GM21576 (cell line): ENCODE measurements at regions not wholly inside any gene's neighbourhood (a gene's known extent, or its start where the extent isn't known, plus 50 kb on each side); places are given as distances from the start of the nearest gene placed in this dataset.

Experiments used
- ATAC-seq: cut with Tn5 transposase; IDR thresholded peaks from one replicate; pipeline ENCODE4 v1.9.1; 2021; ENCODE audit warnings: mild to moderate bottlenecking, moderate library complexity; ENCODE audit not compliant: unreplicated experiment

GRCh38 chr1:201681375-201681774 is 142.4 kb downstream of the NAV1 start:
- ATAC-seq = no peak

GRCh38 chr1:201682964-201683363 is 144.0 kb downstream of the NAV1 start:
- ATAC-seq = no peak

- no peak for ATAC-seq
Observed at GRCh38 chr1:201683397-201683796, 144.5 kb downstream of the NAV1 start.

GRCh38 chr1:201685485-201685884 is 143.5 kb upstream of the IPO9 start:
- no peak for ATAC-seq

GRCh38 chr1:201686714-201687455 is 142.1 kb upstream of the IPO9 start:
- no peak for ATAC-seq

- ATAC-seq = no peak
Observed at GRCh38 chr1:201688514-201688913, 140.4 kb upstream of the IPO9 start.

- ATAC-seq = no peak
Observed at GRCh38 chr1:201689647-201690046, 139.3 kb upstream of the IPO9 start.

GRCh38 chr1:201690528-201690927 is 138.4 kb upstream of the IPO9 start:
- no peak for ATAC-seq

- no peak for ATAC-seq
Observed at GRCh38 chr1:201691716-201692554, 137.0 kb upstream of the IPO9 start.

- no peak for ATAC-seq
Observed at GRCh38 chr1:201692555-201693394, 136.2 kb upstream of the IPO9 start.

GRCh38 chr1:201693890-201694607 is 134.9 kb upstream of the IPO9 start:
- no peak for ATAC-seq

- ATAC-seq = no peak
Observed at GRCh38 chr1:201694608-201695335, 134.2 kb upstream of the IPO9 start.

- no peak for ATAC-seq
Observed at GRCh38 chr1:201695607-201696006, 133.3 kb upstream of the IPO9 start.

- ATAC-seq = no peak
Observed at GRCh38 chr1:201696217-201696761, 132.7 kb upstream of the IPO9 start.

GRCh38 chr1:201697174-201697573 is 131.8 kb upstream of the IPO9 start:
- ATAC-seq = no peak

- no peak for ATAC-seq
Observed at GRCh38 chr1:201701831-201702230, 127.1 kb upstream of the IPO9 start.

GRCh38 chr1:201702936-201703335 is 126.0 kb upstream of the IPO9 start:
- ATAC-seq = no peak

GRCh38 chr1:201703621-201704438 is 125.1 kb upstream of the IPO9 start:
- ATAC-seq = no peak

GRCh38 chr1:201704439-201704792 is 124.5 kb upstream of the IPO9 start:
- no peak for ATAC-seq
